Retina (tissue), 1 donor: ENCODE measurements at regions not wholly inside any gene's neighbourhood (a gene's known extent, or its start where the extent isn't known, plus 50 kb on each side); places are given as distances from the start of the nearest gene placed in this dataset.

ENCODE experiments used
- DNase-seq: peaks from one replicate; pipeline ENCODE4 v3.0.0-alpha.2; 2016

GRCh38 chr3:68458581-68458980 lies 473.8 kb downstream of the TAFA4 start:
- DNase-seq, result no peak

GRCh38 chr3:68448510-68449383 lies 483.6 kb downstream of the TAFA4 start:
- DNase-seq, result no peak

DNA sequence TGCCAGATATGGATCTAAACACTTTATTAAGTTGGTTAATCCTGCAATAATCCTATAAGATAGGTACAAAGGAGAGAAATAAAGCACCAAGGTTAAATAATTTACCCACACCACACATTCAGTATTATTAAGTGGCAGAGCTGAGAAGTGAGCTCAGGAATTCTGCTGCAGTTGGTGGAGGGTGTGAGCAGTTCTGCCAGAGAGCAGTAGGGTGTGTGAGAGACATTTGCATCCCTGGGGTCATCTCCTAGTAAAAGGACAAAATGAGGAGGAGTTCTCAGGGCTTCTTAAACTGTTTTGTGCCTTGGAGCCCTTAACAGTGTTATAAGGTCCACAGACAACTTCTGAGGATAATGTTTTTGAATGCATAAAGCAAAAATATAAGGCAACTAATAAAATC lies 484.5 kb downstream of the TAFA4 start:
- no peak for DNase-seq

GRCh38 chr3:68441054-68441453 lies 491.3 kb downstream of the TAFA4 start:
- no peak for DNase-seq

DNA sequence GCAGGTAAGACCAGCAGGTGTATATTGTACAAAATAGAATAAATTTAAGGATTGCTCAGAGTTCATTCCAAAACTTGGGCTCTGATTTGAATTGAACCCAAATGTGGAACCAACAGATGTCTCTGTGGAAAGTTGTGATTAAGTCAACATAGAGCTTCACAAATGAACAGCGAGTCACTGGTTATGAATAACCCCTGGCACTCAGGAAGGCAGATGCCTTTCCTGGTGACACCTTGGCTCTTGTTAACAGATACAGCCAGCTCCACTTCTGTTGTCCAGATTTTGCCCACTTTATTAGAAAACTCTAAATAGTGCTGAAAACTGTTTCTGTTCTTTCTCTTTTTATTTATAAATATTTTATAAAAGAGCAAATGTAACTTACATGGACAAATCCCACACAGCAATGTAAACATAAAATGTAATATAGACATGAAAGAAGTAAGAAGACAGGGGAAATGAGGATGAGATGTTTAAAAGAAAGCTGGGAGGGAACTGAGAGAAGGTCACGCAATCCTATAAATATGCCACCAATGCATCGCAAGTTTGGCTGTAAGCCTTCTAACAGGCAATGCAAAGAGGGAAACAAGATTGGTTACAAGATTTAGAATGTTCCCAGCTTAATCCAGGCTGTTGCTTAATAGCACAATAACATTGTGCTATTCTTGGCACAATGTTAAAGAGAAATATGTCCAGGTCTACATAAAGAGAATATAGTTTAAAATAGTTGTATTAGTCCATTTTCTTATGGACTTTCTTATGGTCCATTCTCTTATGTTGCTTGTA lies 495.5 kb downstream of the TAFA4 start:
- no peak for DNase-seq

GRCh38 chr3:68428495-68428894 lies 503.9 kb downstream of the TAFA4 start:
- DNase-seq, result no peak

GRCh38 chr3:68424796-68425460 lies 507.4 kb downstream of the TAFA4 start:
- DNase-seq, result no peak

- no peak for DNase-seq
Measured at GRCh38 chr3:68408626-68409025, 523.7 kb downstream of the TAFA4 start.

GRCh38 chr3:68403741-68404140 lies 528.6 kb downstream of the TAFA4 start:
- DNase-seq, result no peak

- DNase-seq, result no peak
Measured at GRCh38 chr3:68402235-68402918, 530.0 kb downstream of the TAFA4 start.

- no peak for DNase-seq
Measured at GRCh38 chr3:68378631-68379030, 553.7 kb downstream of the TAFA4 start.

GRCh38 chr3:68373727-68374126 lies 558.6 kb downstream of the TAFA4 start:
- no peak for DNase-seq

- DNase-seq, result peak; percentile 18
Measured at GRCh38 chr3:68363796-68364195, 568.6 kb downstream of the TAFA4 start.

DNA sequence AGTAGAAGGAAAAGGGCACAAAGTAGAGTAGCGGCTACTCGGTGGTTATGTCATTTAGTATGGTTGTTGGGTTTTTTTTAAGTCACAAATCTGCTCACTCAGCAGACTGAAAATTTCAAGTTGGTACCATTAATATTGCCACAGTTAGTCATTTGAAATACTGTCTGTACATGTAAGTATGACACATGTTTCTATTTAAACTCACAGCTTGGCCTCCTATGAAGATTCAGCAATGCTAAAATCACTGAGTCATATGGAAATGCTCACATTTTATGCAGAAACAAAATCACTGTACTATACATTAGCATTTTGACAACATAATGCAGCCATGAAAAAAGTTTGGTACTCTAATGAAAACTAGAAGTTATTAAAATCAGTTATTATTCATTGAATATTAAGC lies 571.9 kb downstream of the TAFA4 start:
- no peak for DNase-seq

GRCh38 chr3:68345781-68346180 lies 586.6 kb downstream of the TAFA4 start:
- DNase-seq, result no peak

GRCh38 chr3:68342426-68342825 lies 589.9 kb downstream of the TAFA4 start:
- DNase-seq, result no peak

DNA sequence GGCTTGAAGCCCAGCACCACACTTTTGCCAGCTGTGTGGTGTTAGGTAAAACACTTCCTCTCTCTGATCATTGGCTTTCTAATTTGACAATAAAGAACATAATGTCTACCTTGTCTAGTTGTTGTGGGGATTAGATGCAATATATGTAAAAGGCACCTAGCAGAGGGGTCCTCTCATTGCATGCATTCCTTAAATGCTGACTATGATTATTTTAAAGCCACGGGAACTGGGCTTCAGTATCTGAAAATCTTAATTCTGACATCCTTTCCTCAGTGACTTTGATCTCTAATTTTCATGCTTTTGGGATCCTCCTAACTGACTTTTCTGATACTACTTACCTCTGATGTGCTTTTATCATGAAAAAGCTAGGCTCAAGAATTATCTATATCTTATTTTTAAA lies 596.3 kb downstream of the TAFA4 start:
- DNase-seq, result no peak

GRCh38 chr3:68334367-68334986 lies 597.9 kb downstream of the TAFA4 start:
- no peak for DNase-seq

DNA sequence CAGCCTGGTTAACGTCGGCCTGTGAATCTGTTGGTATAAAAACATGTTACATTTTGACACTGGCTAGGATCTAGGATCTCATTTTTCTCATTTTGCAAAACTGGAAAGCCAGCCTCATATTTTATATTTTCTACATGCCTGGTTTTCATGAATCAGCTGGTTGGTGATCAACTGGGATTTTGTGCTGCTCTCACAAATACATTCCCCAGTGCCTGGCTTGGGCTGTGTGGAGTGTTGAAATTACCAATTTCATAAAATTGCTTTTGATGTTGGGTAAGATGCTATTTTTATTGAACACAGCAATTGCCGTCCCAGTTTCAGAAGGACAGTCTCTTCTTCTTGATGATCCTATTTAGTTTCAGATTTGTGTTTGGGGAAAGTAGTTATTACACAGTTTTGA lies 604.3 kb downstream of the TAFA4 start:
- DNase-seq, result no peak

- DNase-seq, result no peak
Measured at GRCh38 chr3:68315964-68316363, 616.4 kb downstream of the TAFA4 start.

DNA sequence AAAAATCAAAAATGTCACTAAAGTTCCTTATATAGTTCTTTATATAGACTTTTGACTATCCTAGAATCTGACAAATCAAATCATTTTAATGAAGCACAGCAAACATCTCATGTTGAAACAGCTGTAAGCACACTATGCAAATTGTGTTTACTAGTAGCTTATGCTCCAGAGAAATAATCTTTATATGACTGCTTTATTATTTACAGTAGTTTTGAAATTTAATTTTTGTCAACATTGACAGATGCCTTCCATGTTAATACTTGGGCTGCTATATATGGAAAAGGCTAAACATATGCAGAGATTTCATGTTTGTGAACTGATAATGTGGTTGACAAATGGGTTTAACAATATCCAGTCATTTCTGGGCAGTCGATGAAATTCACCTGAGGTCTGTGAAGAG lies 616.8 kb downstream of the TAFA4 start:
- DNase-seq, result no peak

GRCh38 chr3:68306571-68306970 lies 625.8 kb downstream of the TAFA4 start:
- peak; percentile 26 for DNase-seq

- DNase-seq, result no peak
Measured at GRCh38 chr3:68295457-68295856, 636.9 kb downstream of the TAFA4 start.
